ENCODE measurements at regions not wholly inside any gene's neighbourhood (a gene's known extent, or its start where the extent isn't known, plus 50 kb on each side); places are given as distances from the start of the nearest gene placed in this dataset.
"Not testable (repeated sequence)": the region's sequence is repeated elsewhere in the genome, so short reads cannot be mapped to it uniquely, and the experiment has no call there.

GRCh38 chrX:45630078-45630477 lies 429.4 kb upstream of the DIPK2B start:
- no peak for DNase-seq

GRCh38 chrX:45628041-45628440 lies 427.4 kb upstream of the DIPK2B start:
- no peak for DNase-seq

DNA sequence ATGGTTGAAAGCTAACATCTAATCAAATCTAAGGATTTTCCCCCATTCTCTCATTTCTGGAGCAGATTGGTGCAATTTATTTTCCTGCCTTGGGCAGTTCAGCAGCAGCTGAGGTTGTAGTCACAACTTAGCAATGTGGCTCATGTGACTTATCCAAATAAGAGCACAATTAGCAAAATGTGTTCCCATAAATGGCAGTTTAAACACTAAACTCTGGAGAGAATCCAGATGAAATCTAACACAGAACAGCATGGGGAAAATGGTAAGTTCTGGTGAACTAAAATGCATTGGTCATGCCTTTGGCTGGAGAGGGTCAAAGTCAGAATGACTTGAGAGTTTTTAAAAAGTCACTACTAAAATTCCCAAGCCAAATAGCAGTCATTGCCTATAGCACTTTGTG lies 422.6 kb upstream of the DIPK2B start:
- DNase-seq, result no peak

GRCh38 chrX:45622538-45622937 lies 421.9 kb upstream of the DIPK2B start:
- DNase-seq, result no peak

- DNase-seq, result no peak
Observed at GRCh38 chrX:45622042-45622423, 421.4 kb upstream of the DIPK2B start.

- no peak for DNase-seq
Observed at GRCh38 chrX:45621376-45622041, 420.8 kb upstream of the DIPK2B start.

GRCh38 chrX:45619290-45619689 lies 418.6 kb upstream of the DIPK2B start:
- no peak for DNase-seq

- not testable (repeated sequence) for DNase-seq
Observed at GRCh38 chrX:45615591-45615990, 414.9 kb upstream of the DIPK2B start.

- no peak for DNase-seq
Observed at GRCh38 chrX:45614853-45615252, 414.2 kb upstream of the DIPK2B start.

GRCh38 chrX:45602151-45602550 lies 401.5 kb upstream of the DIPK2B start:
- DNase-seq, result no peak

DNA sequence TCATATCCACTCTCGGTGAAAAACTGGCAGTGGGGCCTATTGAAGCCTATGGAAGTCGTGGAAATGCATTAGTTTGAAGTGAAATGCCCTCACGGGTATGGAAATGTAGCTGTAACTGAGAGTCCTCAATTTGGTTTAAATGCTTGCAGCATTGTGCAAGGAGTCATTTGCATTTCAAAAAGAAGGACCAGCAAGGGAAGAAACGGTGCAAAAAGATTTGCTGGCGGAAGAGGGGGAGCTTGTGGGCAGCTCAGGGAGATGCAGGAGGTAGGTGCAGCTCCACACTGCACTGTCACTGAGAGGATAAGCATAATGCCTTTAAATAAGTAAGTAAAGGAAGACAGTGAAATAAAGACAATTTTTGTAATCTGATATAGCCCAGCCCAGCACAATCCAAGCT lies 400.4 kb upstream of the DIPK2B start:
- DNase-seq, result no peak

DNA sequence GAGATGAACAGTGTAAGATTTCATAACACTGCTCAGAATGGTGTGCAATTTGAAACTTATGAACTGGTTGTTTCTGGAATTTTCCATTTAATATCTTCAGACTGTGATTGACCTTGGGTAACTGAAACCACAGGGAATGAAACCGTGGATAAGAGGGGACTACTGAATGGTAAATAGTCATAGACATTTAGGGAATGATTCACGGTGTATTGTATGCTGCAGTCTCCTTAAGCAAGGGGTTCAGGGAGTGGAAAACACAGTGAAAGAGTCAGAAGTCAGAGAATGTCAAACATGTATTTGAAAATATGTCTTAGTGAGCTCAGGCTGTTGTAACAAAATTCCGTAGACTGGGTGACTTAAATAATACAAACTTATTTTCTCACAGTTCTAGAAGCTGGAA lies 398.2 kb upstream of the DIPK2B start:
- DNase-seq, result no peak

- no peak for DNase-seq
Observed at GRCh38 chrX:45596188-45596808, 395.6 kb upstream of the DIPK2B start.

DNA sequence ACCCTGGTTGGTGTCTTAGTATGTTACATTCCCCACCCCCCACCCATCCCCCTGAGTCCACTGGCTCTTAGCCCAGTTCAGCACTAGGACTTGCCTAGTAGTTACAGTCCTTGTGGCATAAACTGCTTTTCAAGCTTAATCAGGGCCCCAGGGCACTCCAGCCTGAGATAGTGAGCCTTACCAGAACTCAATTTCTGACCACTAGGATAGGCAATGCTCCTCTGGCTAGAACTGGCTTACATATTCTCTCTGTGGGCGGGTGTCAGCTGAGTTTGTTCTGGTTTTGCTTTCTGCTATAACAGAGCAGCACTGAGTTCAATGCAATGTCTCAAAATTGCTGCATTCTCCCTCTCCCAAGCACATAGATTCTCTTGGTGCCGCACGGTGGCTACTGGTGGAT lies 391.4 kb upstream of the DIPK2B start:
- DNase-seq, result no peak

- DNase-seq, result no peak
Observed at GRCh38 chrX:45591650-45592049, 391.0 kb upstream of the DIPK2B start.

DNA sequence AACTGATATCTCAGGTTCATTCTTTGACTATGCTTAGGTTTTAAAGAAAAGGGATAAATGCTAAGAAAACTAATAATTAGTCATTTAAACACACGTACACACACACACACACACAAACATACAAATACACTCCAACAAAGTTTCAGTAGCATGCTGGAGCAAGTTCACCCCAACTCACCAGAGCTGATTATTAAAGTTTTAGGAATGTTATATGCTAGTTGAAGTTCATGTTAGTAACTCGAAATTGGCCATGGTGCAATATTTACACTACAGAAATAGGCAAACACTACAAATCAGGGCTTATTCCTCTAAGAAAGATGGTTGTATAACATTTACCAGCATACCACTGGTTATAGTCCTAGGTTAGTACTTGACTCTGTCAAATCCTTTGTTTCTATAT lies 384.0 kb upstream of the DIPK2B start:
- DNase-seq, result no peak

GRCh38 chrX:45577361-45577760 lies 376.7 kb upstream of the DIPK2B start:
- DNase-seq, result no peak

- DNase-seq, result no peak
Observed at GRCh38 chrX:45571453-45571852, 370.8 kb upstream of the DIPK2B start.

DNA sequence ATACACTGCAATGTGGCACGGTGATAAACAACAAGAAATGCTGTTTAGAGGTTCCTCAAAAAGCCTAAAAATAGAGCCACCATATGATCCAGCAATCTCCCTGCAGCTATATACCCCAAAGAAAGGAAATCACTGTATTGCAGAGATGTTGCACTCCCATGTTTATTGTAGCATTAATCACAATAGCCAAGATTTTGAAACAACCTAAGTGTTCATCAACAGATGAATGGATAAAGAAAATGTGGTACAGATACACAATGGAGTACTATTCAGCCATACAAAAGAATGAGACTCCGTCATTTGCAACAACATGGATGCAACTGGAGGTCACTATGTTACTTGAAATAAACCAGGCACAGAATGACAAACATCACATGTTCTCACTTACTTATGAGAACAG lies 365.8 kb upstream of the DIPK2B start:
- DNase-seq, result no peak

DNA sequence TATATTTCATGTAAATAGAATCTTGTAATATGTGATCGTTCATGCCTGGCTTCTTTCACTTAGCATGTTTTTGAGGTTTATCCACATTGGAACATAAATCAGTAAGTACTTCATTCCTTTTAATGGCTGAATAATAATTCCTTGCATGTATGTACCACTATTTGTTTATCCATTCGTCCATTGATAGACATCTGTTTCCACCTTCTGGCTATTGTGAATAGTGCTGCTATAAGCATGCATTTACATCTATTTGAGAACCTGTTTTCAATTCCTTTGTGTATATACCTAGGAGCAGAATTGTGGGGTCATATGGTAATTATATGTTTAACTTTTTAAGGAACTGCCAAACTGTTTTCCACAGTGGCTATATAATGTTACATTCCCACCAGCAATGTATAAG lies 356.7 kb upstream of the DIPK2B start:
- DNase-seq, result no peak

- DNase-seq, result no peak
Observed at GRCh38 chrX:45554736-45555135, 354.1 kb upstream of the DIPK2B start.

DNA sequence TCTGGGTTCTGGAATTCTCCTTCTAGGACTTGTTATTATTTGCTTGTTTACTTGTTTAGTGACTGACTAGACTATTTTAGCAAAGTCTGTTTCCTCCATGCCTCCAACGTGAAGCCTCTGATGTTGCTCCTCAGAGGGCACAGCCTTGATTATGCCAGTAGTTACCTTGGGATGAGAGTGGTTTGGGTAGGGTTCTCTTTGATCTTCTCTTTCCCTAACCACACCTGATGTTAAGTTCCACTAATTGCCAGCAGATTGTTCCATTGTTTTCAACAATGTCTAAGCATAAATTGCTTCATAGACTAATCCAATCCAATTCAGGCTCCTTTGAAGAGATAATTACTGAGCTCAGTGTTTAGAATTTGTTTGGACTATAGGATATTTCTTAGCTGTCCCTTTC lies 352.7 kb upstream of the DIPK2B start:
- no peak for DNase-seq

DNA sequence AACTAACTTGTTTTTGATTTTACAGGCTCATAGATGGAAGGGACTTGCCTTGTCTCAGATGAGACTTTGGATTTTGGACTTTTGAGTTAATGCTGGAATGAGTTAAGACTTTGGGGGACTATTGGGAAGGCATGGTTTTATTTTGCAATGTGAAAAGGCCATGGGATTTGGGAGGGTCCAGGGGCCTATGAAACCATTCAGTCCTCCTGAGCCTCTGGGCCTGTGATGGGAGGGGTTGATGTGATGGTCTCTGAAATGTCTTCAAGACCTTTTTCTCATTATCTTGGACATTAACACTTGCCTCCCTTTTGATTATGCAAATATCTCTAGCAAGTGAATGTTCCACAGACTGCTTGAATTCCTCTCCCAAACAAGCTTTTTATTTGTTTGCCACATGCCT lies 346.0 kb upstream of the DIPK2B start:
- not testable (repeated sequence) for DNase-seq

DNA sequence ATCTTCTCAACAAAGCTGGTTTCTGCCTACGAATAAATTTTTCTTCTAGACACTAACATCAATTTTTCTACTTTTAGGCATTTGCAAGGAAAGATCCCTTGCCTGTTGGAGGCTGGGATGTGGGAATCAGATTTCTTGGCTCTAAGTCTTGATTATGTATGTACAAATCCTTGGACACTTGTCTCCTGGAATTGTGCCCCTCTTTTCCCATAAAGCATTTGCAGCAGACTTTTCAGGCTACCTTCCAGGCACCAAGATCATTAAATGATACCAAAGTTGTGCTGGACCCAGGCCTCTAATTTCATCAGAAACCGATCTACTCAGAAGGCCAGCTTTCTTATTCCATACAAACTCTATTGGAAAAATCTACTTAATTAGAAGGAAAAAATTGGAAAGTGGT lies 339.5 kb upstream of the DIPK2B start:
- no peak for DNase-seq

- DNase-seq, result no peak
Observed at GRCh38 chrX:45537936-45538335, 337.3 kb upstream of the DIPK2B start.
